Natural killer cell (primary cell): ENCODE measurements at regions not wholly inside any gene's neighbourhood (a gene's known extent, or its start where the extent isn't known, plus 50 kb on each side); places are given as distances from the start of the nearest gene placed in this dataset.

Source experiments
- ATAC-seq, 3 donors: fragments of 150-1000 bp in 2 of 3; fragments of 200-7000 bp in 1 of 3; cut with Tn5 transposase; 1 replicate in 1 of 3; 2 replicates in 2 of 3; pipeline ENCODE4 v1.10.0; 2021; ENCODE audit warnings: mild to moderate bottlenecking in 2 of 3, moderate library complexity in 2 of 3
- DNase-seq, 2 donors: peaks; one replicate each; pipeline versions ENCODE4 v3.0.0 to v3.0.0-alpha.2; 2013 to 2021; ENCODE audit warnings: mixed read lengths in 1 of 2
- H3K27ac ChIP-seq: one replicate; pipeline ENCODE4 v1.5.1; 2013; ENCODE audit warnings: mild to moderate bottlenecking, low read length
- H3K27me3 ChIP-seq: one replicate; pipeline ENCODE4 v1.6.1; 2013; ENCODE audit warnings: low read length; ENCODE audit not compliant: control insufficient read depth, insufficient read depth
- H3K36me3 ChIP-seq: one replicate; pipeline ENCODE4 v1.6.1; 2013; ENCODE audit warnings: low read length; ENCODE audit not compliant: control insufficient read depth, insufficient read depth
- H3K4me1 ChIP-seq: one replicate; pipeline ENCODE4 v1.6.1; 2013; ENCODE audit warnings: low read length; ENCODE audit not compliant: control insufficient read depth, insufficient read depth
- H3K4me3 ChIP-seq: one replicate; pipeline ENCODE4 v1.5.1; 2013; ENCODE audit warnings: low read length
- H3K9me3 ChIP-seq: one replicate; pipeline ENCODE4 v1.6.1; 2013; ENCODE audit warnings: low read length; ENCODE audit not compliant: control insufficient read depth, insufficient read depth
- H3K27ac Mint-ChIP-seq, 2 donors: one replicate each; pipeline ENCODE4 v1.8.0; 2022; ENCODE audit warnings: mild to moderate bottlenecking in 2 of 2, mixed read lengths in 2 of 2, moderate library complexity in 1 of 2
- H3K27me3 Mint-ChIP-seq, 2 donors: one replicate each; pipeline ENCODE4 v1.8.0; 2022; ENCODE audit warnings: low read depth in 2 of 2, mixed read lengths in 2 of 2
- H3K36me3 Mint-ChIP-seq: one replicate; pipeline ENCODE4 v1.8.0; 2022; ENCODE audit warnings: mixed read lengths
- H3K4me1 Mint-ChIP-seq, 2 donors: one replicate each; pipeline ENCODE4 v1.8.0; 2022; ENCODE audit warnings: mixed read lengths in 2 of 2
- H3K4me3 Mint-ChIP-seq: one replicate; pipeline ENCODE4 v1.8.0; 2022; ENCODE audit warnings: mild to moderate bottlenecking, moderate library complexity, mixed read lengths
- H3K9me3 Mint-ChIP-seq, 2 donors: one replicate each; pipeline ENCODE4 v1.8.0; 2022; ENCODE audit warnings: mixed read lengths in 2 of 2
- CTCF ChIP-seq: fragments of 200-600 bp; IDR thresholded peaks from one replicate; pipeline ENCODE4 v1.8.0; 2022; ENCODE audit warnings: antibody characterized with exemption
- WGBS: methylation state at CpG from one replicate; pipeline ENCODE4 v1.1.7; 2013; ENCODE audit warnings: missing lambda C conversion rate; ENCODE audit not compliant: insufficient coverage; 5-methylcytosine and 5-hydroxymethylcytosine counted together
- intact Hi-C: fragments of 100-400 bp; cut with micrococcal nuclease; formaldehyde crosslinking; loops from one replicate; pipeline ENCODE4 v1.14.2; 2022

GRCh38 chr1:170267317-170267716 lies 121.6 kb downstream of the NTMT2 start:
- DNase-seq = no peak
- H3K36me3 ChIP-seq = no peaks in the 10 kb centered on the region
- no peak overlapping the region for H3K4me3 ChIP-seq
- Mint-ChIP-seq H3K27me3 (peaks cover 0 to 3% of the 10 kb centered on the region in 2 donors), H3K4me3 (no peak overlapping the region), H3K36me3 (no peaks in the 10 kb centered on the region), H3K4me1 (no peaks in the 10 kb centered on the region), H3K9me3 (no peaks in the 10 kb centered on the region), H3K27ac (no peak overlapping the region)
- no peak for ATAC-seq
- no peaks in the 10 kb centered on the region for H3K9me3 ChIP-seq
- intact Hi-C loops = no loop called here
- H3K4me1 ChIP-seq = no peaks in the 10 kb centered on the region
- no peaks in the 10 kb centered on the region for H3K27me3 ChIP-seq
- no peak overlapping the region for H3K27ac ChIP-seq
- no peak for TF ChIP-seq CTCF

- 84% methylated on average over 2 of the region's 3 CpGs for WGBS
- Histone ChIP-seq H3K27me3 (no peaks in the 10 kb centered on the region), H3K4me1 (no peaks in the 10 kb centered on the region), H3K4me3 (no peak overlapping the region), H3K27ac (no peak overlapping the region), H3K36me3 (no peaks in the 10 kb centered on the region), H3K9me3 (no peaks in the 10 kb centered on the region)
- TF ChIP-seq CTCF = no peak
- Mint-ChIP-seq H3K4me1 (no peaks in the 10 kb centered on the region), H3K27me3 (peaks cover 20 to 21% of the 10 kb centered on the region in 2 donors), H3K9me3 (no peaks in the 10 kb centered on the region), H3K27ac (no peak overlapping the region), H3K36me3 (no peaks in the 10 kb centered on the region), H3K4me3 (no peak overlapping the region)
- DNase-seq (no peak), ATAC-seq (no peak)
- intact Hi-C loops = no loop called here
Measured at GRCh38 chr1:170271430-170272161, 125.8 kb downstream of the NTMT2 start.

GRCh38 chr1:170273291-170274130 lies 127.8 kb downstream of the NTMT2 start:
- Histone ChIP-seq H3K4me1 (no peaks in the 10 kb centered on the region), H3K36me3 (no peaks in the 10 kb centered on the region), H3K27ac (no peak overlapping the region), H3K9me3 (no peaks in the 10 kb centered on the region), H3K27me3 (no peaks in the 10 kb centered on the region), H3K4me3 (no peak overlapping the region)
- no peak for TF ChIP-seq CTCF
- no peaks in the 10 kb centered on the region for H3K9me3 Mint-ChIP-seq
- no peak overlapping the region for H3K4me3 Mint-ChIP-seq
- H3K27ac Mint-ChIP-seq = no peak overlapping the region
- H3K36me3 Mint-ChIP-seq = no peaks in the 10 kb centered on the region
- ATAC-seq (no peak), DNase-seq (no peak)
- intact Hi-C loops = no loop called here
- WGBS = 74% methylated on average over 6 of the region's 6 CpGs
- peaks cover 17 to 27% of the 10 kb centered on the region in 2 donors for H3K27me3 Mint-ChIP-seq
- no peaks in the 10 kb centered on the region for H3K4me1 Mint-ChIP-seq
